ENCODE measurements at regions not wholly inside any gene's neighbourhood (a gene's known extent, or its start where the extent isn't known, plus 50 kb on each side); places are given as distances from the start of the nearest gene placed in this dataset.

- TF ChIP-seq CTCF (IDR thresholded peaks at IDR 0.05 in 8 of 11, conservative IDR thresholded peaks at IDR 0.05 in 3 of 11) (no peak), POLR2A (IDR thresholded peaks at IDR 0.05) (no peak)
These were observed 405.0 kb downstream of the PLPP3 start for GRCh38 chr1:56174176-56174885.
